Ovary (tissue), 3 donors: ENCODE measurements at regions not wholly inside any gene's neighbourhood (a gene's known extent, or its start where the extent isn't known, plus 50 kb on each side); places are given as distances from the start of the nearest gene placed in this dataset.

Experiments
- EP300 ChIP-seq: sonication (generic); formaldehyde crosslinking; IDR thresholded peaks from one replicate; pipeline ENCODE4 v1.6.1; 2017; ENCODE audit warnings: antibody characterized with exemption
- POLR2A ChIP-seq: fragments of 450-650 bp; IDR thresholded peaks from one replicate; pipeline ENCODE4 v1.6.1; 2017; ENCODE audit warnings: antibody characterized with exemption, mild to moderate bottlenecking, moderate library complexity
- TF ChIP-seq, protein P1 (sequence below), 3 donors: fragments of 450-650 bp in 2 of 3; fragments of 200-600 bp in 1 of 3; IDR thresholded peaks; one replicate each; pipeline versions ENCODE4 v1.5.1 to v1.8.0; 2016 to 2022; ENCODE audit warnings: antibody characterized with exemption in 3 of 3, mild to moderate bottlenecking in 1 of 3
- donor health status: DM: no; HTN: no; CAD: no.

DNA sequence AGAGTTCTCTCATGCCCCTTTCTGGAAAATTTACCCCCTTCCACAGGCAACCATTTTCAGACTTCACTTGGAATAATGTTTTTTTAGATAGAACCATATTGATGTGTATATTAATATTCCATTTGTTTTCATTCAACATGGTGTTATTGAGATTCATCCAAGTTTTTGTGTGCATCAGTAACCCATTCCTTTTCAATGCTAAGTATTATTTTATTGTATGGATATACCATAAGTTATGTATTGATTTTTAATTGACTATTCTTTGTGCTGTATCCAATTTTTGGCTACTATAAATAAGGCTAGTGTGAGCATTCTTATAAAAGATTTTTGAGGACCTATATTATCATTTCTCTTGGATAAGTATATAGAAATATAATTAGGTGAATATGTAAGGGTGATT, 1025.7 kb downstream of the GRM8 start:
- TF ChIP-seq, protein P1, sequence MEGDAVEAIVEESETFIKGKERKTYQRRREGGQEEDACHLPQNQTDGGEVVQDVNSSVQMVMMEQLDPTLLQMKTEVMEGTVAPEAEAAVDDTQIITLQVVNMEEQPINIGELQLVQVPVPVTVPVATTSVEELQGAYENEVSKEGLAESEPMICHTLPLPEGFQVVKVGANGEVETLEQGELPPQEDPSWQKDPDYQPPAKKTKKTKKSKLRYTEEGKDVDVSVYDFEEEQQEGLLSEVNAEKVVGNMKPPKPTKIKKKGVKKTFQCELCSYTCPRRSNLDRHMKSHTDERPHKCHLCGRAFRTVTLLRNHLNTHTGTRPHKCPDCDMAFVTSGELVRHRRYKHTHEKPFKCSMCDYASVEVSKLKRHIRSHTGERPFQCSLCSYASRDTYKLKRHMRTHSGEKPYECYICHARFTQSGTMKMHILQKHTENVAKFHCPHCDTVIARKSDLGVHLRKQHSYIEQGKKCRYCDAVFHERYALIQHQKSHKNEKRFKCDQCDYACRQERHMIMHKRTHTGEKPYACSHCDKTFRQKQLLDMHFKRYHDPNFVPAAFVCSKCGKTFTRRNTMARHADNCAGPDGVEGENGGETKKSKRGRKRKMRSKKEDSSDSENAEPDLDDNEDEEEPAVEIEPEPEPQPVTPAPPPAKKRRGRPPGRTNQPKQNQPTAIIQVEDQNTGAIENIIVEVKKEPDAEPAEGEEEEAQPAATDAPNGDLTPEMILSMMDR (IDR thresholded peaks at IDR 0.05) = no peak
- TF ChIP-seq POLR2A = no peak
- no peak for TF ChIP-seq EP300
